Mucosa of rectum (tissue), 2 donors: ENCODE measurements at regions not wholly inside any gene's neighbourhood (a gene's known extent, or its start where the extent isn't known, plus 50 kb on each side); places are given as distances from the start of the nearest gene placed in this dataset.
A peak's percentile ranks its signal among the peaks of the same experiment; 100 is the strongest.
"Not testable (repeated sequence)": the region's sequence is repeated elsewhere in the genome, so short reads cannot be mapped to it uniquely, and the experiment has no call there.

Source experiments
- H3K27ac ChIP-seq, 2 donors: one replicate each; pipeline ENCODE4 v1.7.0; 2013; ENCODE audit warnings: inconsistent platforms in 2 of 2, low read depth in 2 of 2, low read length in 2 of 2
- H3K27me3 ChIP-seq, 2 donors: one replicate each; pipeline ENCODE4 v1.7.0; 2013; ENCODE audit warnings: low read length in 2 of 2; ENCODE audit not compliant: control insufficient read depth in 2 of 2, insufficient read depth in 2 of 2
- H3K36me3 ChIP-seq, 2 donors: one replicate each; pipeline ENCODE4 v1.7.0; 2013; ENCODE audit warnings: low read length in 2 of 2; ENCODE audit not compliant: control insufficient read depth in 2 of 2, insufficient read depth in 2 of 2
- H3K4me1 ChIP-seq, 2 donors: one replicate each; pipeline ENCODE4 v1.7.0; 2013; ENCODE audit warnings: low read length in 2 of 2, mild to moderate bottlenecking in 1 of 2; ENCODE audit not compliant: control insufficient read depth in 2 of 2, insufficient read depth in 2 of 2
- H3K4me3 ChIP-seq, 2 donors: one replicate each; pipeline ENCODE4 v1.7.0; 2013; ENCODE audit warnings: low read length in 2 of 2
- H3K9ac ChIP-seq, 2 donors: one replicate each; pipeline ENCODE4 v1.7.0; 2013; ENCODE audit warnings: low read length in 2 of 2, low read depth in 1 of 2, mild to moderate bottlenecking in 1 of 2
- H3K9me3 ChIP-seq, 2 donors: one replicate each; pipeline ENCODE4 v1.7.0; 2013; ENCODE audit warnings: low read length in 2 of 2; ENCODE audit not compliant: control insufficient read depth in 2 of 2
- donor health status: healthy.
- donor health status: Normal muscosa, but diverticular disease.

GRCh38 chr2:35976611-35977010 is 379.0 kb upstream of the CRIM1 start:
- no peaks in the 10 kb centered on the region for H3K27me3 ChIP-seq
- no peak overlapping the region for H3K4me3 ChIP-seq
- no peaks in the 10 kb centered on the region for H3K9me3 ChIP-seq
- no peak overlapping the region for H3K27ac ChIP-seq
- H3K9ac ChIP-seq: no peak overlapping the region
- no peaks in the 10 kb centered on the region for H3K4me1 ChIP-seq
- H3K36me3 ChIP-seq: no peaks in the 10 kb centered on the region

- Histone ChIP-seq H3K27me3 (no peaks in the 10 kb centered on the region), H3K9ac (no peak overlapping the region), H3K4me3 (no peak overlapping the region), H3K9me3 (no peaks in the 10 kb centered on the region), H3K27ac (no peak overlapping the region), H3K36me3 (no peaks in the 10 kb centered on the region), H3K4me1 (no peaks in the 10 kb centered on the region)
Measured at GRCh38 chr2:35973737-35974132, 381.8 kb upstream of the CRIM1 start.

DNA sequence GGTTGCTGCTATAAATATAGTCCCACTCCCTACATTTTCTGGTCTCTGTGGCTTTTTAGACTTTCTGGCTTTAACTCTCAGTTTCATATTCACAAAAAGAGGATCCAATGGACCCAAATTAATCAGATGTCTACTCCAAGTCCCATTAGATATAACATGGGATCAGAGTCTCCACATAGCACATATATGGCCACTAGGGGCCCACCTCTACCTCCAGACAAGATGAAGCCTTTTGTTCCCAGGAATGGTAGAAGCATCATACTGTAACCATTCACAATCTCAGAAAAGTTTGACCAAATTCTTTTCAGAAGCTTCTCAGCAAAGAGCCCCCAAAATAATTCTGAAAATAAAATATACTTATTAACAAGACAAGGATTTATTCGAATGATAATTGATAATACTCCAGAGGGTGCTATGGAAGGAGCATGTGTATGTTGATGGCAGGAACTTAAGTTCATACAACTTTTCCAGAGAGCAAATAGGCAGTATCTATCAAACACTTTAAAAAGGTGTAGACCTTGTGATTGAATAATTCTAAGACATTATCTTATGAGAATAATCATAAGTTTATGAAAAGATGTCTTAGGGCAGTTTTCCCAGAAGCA is 382.3 kb upstream of the CRIM1 start:
- H3K27me3 ChIP-seq: no peaks in the 10 kb centered on the region
- H3K9me3 ChIP-seq: no peaks in the 10 kb centered on the region
- no peak overlapping the region for H3K9ac ChIP-seq
- no peak overlapping the region for H3K4me3 ChIP-seq
- no peaks in the 10 kb centered on the region for H3K4me1 ChIP-seq
- H3K27ac ChIP-seq: no peak overlapping the region
- H3K36me3 ChIP-seq: no peaks in the 10 kb centered on the region

DNA sequence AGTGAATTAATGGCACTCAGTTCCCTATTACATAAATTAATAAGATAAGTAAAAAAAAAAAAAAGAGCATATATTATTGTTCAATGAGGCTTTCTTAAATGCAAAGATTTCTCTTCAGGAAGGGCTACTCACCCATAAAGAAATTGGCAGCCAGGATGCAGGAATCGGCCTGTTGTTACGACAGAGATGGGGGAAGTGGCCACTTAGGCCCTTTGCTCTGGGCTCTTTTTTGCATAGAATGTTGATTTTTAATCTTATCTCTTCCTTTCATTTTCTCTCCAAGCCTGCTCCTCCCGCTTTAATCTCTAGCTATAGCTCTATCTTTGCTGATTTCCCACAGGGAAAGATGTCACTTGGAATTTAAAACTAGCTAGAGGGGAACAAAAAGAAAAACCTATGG is 391.8 kb upstream of the CRIM1 start:
- no peak overlapping the region for H3K9ac ChIP-seq
- H3K36me3 ChIP-seq: no peaks in the 10 kb centered on the region
- no peak overlapping the region for H3K27ac ChIP-seq
- no peaks in the 10 kb centered on the region for H3K4me1 ChIP-seq
- no peaks in the 10 kb centered on the region for H3K27me3 ChIP-seq
- no peak overlapping the region for H3K4me3 ChIP-seq
- no peaks in the 10 kb centered on the region for H3K9me3 ChIP-seq

DNA sequence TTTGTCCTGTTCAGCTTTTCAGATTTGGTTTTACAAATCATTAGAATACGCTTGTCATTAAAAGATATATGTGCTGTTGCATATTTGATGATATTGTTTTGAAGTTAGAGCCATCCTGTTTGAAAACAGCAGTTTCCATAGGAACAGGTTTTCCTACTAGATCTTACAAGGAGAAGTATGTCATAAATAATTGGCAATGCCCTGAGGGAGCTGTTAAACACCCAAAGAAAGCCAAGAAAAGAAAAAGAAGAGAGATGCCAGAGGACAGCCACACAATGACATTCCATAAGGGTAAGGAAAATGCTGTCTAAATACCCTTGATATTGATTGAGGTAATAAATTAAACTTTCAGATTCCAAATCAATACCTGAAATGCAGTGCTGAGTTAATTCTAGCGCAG is 392.2 kb upstream of the CRIM1 start:
- Histone ChIP-seq H3K9me3 (no peaks in the 10 kb centered on the region), H3K36me3 (no peaks in the 10 kb centered on the region), H3K4me3 (no peak overlapping the region), H3K27ac (no peak overlapping the region), H3K27me3 (no peaks in the 10 kb centered on the region), H3K4me1 (no peaks in the 10 kb centered on the region), H3K9ac (no peak overlapping the region)

DNA sequence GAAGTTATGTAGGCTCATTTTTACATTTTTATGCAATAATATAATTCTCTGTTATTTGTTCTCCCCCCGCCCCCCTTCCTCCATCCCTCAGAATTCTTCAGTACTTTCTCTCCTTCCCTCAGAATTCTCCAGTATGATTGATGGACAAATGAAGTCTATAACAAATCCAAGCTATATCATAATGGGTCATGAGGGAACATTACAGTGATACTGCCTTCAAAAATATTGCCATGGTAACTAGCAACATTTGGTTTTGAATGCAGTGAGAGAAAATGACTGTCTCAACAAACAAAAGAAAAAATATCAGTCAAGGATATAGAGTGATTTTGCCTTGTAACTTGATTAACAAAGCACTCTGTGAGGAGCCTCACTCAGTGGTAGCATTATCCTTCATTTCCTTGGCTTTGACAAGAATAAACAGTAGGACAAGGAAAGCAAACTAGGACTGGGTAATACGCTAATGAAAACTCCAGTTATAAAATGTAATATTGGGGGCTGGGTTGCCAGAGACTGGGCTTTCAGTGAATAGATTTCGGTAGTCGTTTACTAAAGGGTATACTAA is 392.9 kb upstream of the CRIM1 start:
- H3K27me3 ChIP-seq: no peaks in the 10 kb centered on the region
- H3K9ac ChIP-seq: no peak overlapping the region
- no peaks in the 10 kb centered on the region for H3K36me3 ChIP-seq
- H3K4me3 ChIP-seq: no peak overlapping the region
- no peaks in the 10 kb centered on the region for H3K4me1 ChIP-seq
- H3K27ac ChIP-seq: no peak overlapping the region
- no peaks in the 10 kb centered on the region for H3K9me3 ChIP-seq

DNA sequence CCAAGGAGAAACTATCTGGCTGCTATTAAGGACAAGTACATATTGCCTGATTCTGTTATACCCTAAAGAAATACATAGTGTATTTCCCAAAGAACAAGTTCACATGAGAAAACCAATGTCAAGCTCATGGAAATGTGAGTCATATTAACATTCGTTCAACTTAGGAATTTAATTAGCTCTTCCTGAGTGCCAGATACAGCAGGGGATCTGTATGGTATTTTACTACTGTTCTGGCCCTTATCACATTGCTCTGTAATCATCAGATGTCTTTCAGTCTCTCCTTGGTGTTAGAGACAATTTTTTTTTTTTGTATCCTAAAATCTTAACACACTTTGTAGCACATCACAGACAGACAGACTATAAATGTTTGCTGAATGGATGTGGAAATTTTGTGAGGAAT is 395.0 kb upstream of the CRIM1 start:
- H3K9ac ChIP-seq: no peak overlapping the region
- no peaks in the 10 kb centered on the region for H3K4me1 ChIP-seq
- no peak overlapping the region for H3K27ac ChIP-seq
- no peak overlapping the region for H3K4me3 ChIP-seq
- H3K9me3 ChIP-seq: no peaks in the 10 kb centered on the region
- H3K27me3 ChIP-seq: no peaks in the 10 kb centered on the region
- H3K36me3 ChIP-seq: no peaks in the 10 kb centered on the region

GRCh38 chr2:35957053-35957452 is 398.5 kb upstream of the CRIM1 start:
- not testable (repeated sequence) for H3K36me3 ChIP-seq, H3K27ac ChIP-seq, H3K4me3 ChIP-seq, H3K27me3 ChIP-seq, H3K4me1 ChIP-seq, H3K9ac ChIP-seq, H3K9me3 ChIP-seq

GRCh38 chr2:35946478-35946877 is 409.1 kb upstream of the CRIM1 start:
- Histone ChIP-seq H3K27me3 (no peaks in the 10 kb centered on the region), H3K4me1 (peaks cover 0 to 5% of the 10 kb centered on the region in 2 donors), H3K9ac (no peak overlapping the region), H3K4me3 (no peak overlapping the region), H3K27ac (peak overlapping the region in 1 of 2 donors; percentile 42), H3K9me3 (no peaks in the 10 kb centered on the region), H3K36me3 (no peaks in the 10 kb centered on the region)

DNA sequence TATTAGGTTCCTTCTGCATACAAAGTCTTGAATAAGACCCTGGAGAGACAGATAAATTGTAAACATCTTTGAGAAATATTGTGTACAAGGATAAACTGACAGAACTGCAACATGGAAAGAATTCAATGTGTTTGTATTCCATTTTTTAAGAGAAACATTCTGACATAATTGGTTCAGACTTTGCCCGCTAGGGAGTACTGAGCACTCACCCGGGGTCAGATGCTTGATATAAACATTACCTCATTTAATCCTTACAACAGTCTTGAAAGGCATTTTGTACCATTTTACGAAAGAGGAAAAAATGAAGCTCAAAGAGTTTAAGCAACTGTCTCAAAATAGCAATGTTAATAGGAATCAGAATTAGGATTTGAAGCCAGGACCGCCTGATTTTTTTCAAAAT is 416.7 kb upstream of the CRIM1 start:
- H3K9ac ChIP-seq: no peak overlapping the region
- peak overlapping the region in 1 of 2 donors; percentile 24 for H3K27ac ChIP-seq

DNA sequence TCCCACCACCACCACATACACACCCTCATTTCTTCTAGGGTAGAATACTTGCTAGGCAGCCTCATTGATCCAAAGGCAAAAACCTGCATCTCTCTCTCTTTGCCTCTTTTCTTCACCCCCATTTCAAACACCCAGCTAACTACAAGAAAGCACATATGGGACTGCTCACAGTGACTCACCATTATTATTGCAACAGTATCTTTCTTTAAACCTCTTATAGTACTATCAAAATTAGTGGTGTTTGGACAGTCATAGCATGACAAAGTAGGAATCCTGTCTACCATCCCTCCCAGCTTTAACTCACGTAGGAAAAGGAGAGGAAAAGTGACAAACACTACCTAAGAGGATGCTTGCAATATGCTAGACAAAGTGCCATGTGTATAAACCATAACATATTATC is 422.5 kb upstream of the CRIM1 start:
- Histone ChIP-seq H3K4me1 (no peaks in the 10 kb centered on the region), H3K27me3 (no peaks in the 10 kb centered on the region), H3K36me3 (no peaks in the 10 kb centered on the region), H3K9ac (no peak overlapping the region), H3K4me3 (no peak overlapping the region), H3K27ac (no peak overlapping the region), H3K9me3 (no peaks in the 10 kb centered on the region)

More for the DNA sequence above, 416.7 kb upstream of the CRIM1 start:
- H3K4me1 ChIP-seq: no peaks in the 10 kb centered on the region
- no peaks in the 10 kb centered on the region for H3K9me3 ChIP-seq
- H3K36me3 ChIP-seq: no peaks in the 10 kb centered on the region
- no peaks in the 10 kb centered on the region for H3K27me3 ChIP-seq
- H3K4me3 ChIP-seq: no peak overlapping the region
